Frontal cortex (tissue), 3 donors: ENCODE measurements at regions not wholly inside any gene's neighbourhood (a gene's known extent, or its start where the extent isn't known, plus 50 kb on each side); places are given as distances from the start of the nearest gene placed in this dataset.

Experiments used
- DNase-seq, 2 donors: peaks; one replicate each; pipeline ENCODE4 v3.0.0; 2012; ENCODE audit warnings: low spot score in 2 of 2
- FAIRE-seq: peaks from 2 replicates; lab custom pipeline; 2012; peaks lifted over from hg19 to GRCh38; lab: Jason Lieb, UNC
- donor health status: control.
- donor health status: control.
- donor health status: control.

DNA sequence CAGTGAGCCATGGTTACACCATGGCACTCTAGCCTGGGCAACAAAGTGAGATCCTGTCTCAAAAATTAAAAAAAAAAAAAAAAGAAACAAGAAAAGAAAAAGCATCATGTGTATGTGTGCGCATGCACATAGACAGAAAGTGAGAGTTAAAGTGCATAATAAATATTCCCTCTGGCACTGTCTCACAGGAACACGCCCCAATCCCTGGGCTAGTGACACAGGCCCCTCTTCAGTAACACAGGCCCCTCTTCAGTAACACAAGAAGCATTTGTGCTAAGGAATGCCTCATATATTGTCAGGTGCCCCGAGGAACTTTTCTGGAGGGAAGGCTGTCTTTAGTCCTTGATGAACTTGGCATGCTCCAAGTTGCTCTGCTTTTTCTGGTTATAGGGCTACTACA, 57.5 kb downstream of the RPL27A start:
- DNase-seq (no peak), FAIRE-seq (no peak)

DNA sequence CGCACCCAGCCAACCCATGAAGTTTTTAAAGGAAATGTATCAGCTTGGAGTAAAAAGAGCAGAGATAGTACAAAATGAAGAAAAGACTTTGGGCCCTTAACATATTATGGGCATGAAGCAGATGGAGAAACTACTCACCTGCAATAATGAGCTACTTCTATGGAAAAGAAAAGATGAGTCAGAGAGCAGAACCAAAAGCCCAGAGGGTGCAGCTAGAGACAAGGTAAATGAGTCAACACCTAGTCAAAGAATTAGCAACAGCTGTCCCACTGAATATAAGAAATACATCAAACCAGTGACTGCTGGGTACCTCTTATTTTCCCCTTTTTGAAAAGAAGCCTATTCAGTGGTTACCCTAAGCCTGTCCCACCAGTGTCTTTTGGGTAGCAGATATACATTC, 61.8 kb downstream of the RPL27A start:
- no peak for DNase-seq
- no peak for FAIRE-seq

DNA sequence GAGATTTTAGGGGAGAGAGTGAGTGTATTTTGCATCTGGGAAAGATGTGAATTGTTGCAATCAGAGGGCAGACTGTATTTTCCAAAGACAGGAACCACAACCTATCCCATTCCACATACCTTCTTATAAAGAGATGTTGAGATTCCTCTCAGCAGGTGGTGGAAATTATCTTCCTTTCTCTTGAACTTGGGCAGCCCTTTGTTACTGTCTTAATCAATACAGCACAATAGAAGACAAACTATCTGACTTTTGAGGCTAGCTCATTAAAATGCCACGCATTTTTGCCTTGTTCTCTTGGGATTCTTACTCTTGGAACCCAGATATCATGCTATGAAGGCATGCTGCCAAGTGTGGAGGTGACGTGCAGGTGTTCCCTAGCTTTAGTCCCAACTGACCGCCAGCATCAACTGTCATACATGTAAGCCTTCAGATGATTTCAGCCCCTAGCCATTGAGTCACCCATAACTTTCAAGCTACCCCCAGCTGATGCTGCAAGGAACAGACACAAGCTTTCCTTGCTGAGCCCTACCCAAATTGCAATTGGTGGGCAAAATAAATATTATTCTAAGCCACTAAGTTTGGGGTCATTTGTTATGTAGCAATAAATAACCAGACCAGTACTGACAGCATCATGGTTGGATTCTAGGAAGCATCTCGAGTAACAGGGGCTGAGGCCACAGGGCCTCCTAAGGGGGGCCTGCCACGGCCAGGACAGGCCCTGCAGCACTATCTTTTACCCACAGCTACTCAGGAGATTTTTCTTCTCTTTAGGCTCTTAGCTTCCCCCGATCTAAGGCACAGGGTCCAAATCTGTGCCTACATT, 63.0 kb downstream of the RPL27A start:
- FAIRE-seq (no peak), DNase-seq (no peak)

DNA sequence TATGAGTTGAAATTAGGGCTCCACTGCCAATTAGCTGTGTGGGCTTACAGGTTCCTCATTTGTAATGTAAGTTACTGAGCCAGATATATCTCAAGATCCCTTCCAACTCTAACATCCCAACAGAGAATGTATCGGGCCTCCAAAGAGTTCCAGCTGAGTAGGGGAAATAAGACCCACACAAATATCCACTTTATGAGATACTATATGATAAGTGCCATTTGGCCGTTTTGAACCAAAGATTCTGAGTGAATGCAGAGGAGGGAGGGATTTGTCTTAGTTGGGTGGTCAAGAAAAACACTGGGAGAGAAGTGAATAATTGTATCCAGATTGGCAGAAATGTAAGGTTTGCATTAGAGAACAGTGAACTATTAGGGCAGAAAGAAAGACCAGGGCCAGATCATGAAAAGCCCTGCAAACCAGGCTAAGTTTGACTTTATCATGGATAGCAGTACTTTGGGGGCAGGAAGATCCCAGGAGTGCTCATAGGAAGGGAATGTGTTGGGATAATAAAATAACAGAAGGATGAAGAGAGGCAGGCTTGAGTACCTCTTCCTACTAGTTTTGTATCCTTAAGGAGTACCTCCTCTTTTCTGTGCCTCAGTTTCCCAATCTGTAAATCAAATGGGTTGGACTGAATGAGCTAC, 63.9 kb downstream of the RPL27A start:
- FAIRE-seq = no peak
- no peak for DNase-seq

DNA sequence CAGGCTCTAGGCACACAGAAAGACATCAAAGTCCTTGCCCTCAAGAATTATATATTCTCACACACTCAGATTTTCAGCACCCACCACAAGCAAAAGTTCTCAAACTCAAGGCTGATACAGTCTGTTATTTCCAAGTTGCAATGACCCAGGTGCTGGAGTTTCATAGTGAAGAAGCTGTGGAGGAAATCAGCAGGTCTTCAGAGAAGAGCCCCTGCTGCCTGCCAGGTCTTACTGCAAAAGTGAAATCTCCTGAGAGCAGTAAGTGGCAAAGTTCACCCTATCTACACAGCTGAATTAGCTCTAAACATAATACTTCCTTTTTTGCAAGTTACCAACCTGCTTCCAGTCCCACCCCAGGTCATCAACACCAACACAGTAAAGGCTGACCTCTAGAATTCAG, 64.6 kb downstream of the RPL27A start:
- FAIRE-seq (no peak), DNase-seq (no peak)

DNA sequence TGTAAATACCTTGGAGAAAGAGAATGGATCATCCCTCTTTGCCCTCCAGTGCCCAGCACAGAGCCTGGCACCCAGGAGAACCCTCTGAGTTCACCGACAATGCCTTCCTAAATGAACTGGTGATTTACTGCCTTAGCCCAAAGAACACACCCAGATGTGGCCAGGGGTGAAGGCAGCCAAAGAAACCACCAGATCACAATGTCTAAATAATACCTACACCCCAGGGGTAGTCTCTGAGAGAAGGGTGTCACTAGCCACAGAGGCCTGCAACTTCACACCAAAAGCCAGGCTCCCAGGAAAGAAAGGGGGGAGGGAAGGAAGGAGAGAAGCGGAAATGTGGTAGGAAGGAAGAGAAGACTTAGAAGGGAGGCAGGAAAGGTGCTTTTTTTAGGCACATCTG, 65.7 kb downstream of the RPL27A start:
- DNase-seq (no peak), FAIRE-seq (no peak)

DNA sequence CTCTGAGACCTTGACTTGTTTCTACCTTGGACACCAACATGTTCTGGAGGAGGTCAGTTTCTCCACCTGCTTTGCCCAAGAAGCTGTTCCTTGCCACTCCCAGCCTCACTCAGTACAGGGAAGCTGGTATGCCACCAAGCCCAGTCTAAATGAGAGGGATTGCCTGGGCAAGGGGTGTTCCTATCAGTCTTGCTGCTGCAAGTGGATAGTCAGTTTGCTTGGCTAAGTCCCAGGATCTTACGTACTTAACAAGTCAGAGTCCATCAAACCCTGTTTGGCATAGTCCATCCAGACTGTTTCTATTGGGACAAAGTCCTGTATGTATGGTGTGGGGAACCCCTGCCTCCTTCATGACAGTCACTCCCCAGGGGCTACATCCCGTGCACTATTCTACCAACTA, 66.6 kb downstream of the RPL27A start:
- DNase-seq = no peak
- FAIRE-seq = no peak

DNA sequence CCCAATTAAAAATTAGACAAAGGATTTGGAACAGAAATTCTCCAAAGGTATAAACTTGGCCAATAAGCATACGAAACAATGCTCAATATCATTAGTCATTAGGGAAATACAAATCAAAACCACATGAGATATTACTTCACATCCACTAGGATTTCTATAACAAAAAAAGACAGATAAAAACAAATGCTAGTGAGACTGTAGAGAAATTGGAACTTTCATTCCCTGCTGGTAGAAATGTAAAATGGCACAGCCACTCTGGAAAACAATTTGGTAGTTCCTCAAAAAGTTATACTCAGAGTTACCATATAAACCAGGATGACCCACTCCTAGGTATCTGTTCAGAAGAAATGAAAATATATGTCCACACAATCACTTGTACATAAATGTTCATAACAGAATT, 71.6 kb downstream of the RPL27A start:
- FAIRE-seq (no peak), DNase-seq (no peak)

DNA sequence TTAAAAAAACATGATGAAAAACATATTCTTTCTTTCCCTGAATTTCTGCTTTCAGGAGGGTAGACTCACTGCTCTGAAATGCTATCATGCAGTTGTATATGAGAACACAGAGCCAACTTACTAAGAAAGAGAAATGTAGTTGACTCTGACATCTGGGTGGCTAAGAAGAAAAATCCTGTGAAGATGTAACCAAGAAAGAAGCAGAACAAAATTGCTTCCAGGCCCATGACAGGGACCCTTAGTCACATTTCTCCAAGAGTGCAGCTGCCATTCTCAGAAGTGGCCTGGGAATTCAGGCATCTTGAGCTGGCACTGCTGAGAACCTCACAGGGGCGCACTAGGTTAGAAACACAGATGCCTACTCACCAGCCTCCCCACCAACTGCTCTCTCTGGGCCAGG, 73.6 kb downstream of the RPL27A start:
- no peak for FAIRE-seq
- DNase-seq = no peak

DNA sequence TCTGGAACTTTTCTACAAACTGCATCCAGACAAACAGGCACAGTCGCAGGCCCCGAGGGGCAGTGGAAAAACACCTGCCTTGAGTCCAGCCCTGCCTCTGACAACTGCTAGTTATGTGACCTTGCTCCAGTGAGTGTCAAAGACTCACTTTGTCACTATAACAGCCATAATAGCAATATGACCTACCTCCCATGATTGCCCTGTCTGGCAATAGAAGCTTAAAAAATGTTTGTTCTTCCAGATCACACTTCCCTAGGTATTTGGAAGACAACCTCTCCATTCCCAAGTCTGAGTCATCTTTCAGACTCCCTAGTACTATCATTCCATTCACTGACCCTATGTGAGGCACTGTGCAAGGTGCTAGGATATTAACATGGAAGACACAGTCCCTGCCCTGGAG, 74.5 kb downstream of the RPL27A start:
- DNase-seq (no peak), FAIRE-seq (no peak)

DNA sequence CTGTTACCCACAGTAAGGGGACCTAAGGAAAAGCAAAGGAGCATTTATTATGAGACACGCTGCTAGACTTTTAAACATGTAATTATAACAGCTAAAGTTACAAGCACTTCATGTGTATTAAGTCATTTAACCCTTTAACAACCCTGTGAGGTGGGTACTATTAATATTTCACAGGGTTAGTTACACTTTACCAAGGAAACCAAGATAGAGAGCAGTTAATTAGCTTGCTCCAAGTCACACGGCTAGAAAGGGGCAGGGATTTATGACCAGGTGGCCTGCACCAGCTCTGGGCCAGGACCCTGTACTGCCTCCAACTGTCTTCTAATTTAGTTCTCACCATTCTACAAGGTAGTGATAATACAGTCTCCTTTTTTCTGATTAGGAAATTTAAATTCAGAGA, 74.9 kb downstream of the RPL27A start:
- FAIRE-seq (no peak), DNase-seq (no peak)

DNA sequence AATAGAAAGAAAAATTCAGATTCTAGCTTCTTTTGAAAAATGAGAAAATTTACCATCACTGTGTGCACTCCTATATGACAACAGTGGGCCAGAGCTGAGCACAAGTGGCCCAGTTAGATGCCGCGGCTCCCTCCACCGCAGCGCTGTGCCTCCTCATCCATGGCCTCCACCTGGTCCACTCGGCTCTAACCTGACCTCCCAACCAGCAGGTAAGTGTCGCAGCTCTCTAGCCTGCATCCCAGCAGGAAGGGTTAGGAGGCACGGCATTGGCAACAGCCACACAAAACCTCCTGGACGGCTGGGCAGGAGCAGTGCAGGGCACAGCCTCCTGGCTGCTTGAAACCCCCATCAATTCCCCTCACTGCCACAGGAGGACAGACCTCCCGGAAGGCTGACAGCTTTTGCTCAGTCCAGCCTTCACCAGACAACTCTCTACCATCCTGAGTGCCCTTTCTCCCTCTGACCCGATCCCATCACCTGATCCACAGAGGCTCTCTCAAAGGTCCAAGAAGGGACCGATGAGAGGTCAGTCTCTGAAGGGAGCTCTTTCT, 76.1 kb downstream of the RPL27A start:
- FAIRE-seq (no peak), DNase-seq (no peak)

DNA sequence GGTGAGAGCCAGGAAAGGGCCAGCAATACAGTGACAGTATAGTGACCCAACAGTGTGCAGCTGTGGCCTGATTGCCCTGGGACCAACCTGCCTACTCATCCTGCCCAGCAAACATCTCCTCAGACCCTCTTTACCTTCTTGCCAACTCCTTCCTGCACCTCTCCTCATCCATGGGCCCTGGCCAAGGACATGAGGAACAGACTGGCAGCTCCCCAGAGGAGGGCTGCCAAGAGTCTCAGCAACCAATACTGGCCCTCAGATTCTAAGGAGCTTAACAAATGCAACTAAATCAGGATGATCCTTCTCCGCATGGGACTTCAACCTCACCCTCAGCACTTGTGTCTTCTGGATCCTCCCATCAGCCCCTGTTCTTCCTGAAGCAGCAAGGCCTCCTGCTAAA, 77.0 kb downstream of the RPL27A start:
- DNase-seq (no peak), FAIRE-seq (no peak)

DNA sequence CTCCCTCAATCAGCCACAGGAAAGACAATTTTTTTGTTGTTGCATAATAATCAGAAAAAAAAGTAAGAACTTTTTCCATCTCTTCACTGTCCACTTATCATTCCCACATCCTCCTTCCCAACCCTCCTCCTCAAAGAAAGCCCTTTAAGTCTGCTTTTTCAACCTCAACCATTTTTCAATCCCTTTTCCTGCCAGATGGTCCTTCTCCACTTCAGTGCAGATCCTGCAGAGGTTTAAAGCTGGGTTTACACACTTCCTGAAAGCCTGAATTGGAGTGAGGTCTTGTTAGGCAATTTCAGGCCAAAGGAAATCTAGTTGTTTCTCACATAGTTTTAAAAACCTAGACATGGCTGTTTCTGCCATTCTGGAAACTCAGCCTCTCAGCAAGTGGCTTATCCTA, 78.3 kb downstream of the RPL27A start:
- no peak for DNase-seq
- FAIRE-seq = no peak

DNA sequence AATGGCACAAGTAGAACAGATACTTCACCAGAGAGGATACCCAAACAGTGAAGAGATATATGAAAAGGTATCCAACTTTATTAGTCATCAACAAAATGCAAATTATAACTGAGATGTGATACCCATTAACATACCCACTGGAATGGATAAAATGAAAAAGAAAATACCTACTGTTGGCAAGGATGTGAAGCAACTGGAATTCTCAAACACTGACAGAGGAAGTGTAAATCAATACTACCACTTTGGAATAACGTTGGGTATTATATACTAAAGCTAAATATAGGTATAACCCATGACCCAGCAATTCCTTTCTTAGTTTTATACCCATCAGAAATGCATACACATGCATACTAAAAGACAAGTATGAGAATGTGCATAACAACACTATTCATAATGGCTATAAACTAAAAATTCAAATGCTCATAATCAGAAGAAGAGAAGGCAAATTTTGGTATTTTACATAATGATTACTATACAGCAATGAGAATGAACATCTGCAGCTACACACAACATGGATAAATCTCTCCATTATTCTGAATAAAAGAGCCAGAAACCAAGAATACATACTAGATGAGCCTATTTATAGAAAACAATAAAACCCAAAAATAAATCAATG, 80.6 kb downstream of the RPL27A start:
- no peak for DNase-seq
- no peak for FAIRE-seq

DNA sequence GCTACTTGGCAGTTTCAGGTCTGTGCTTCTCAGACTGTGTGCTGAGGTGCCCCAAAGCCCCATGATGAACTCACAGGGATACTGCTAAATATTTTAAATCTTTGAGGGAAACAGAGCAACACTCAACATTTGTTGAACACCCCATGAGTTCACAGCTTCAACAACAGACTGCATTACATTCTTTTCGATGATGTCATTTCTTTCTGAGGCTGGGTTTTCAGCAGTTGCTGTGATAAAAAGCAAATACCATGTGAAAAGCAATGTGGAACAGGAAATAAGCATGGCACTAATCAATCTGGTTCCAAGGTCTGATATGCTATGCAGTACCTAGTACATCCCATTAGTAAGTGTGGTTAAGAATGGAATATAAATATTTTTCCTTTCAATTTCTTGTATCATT, 82.7 kb downstream of the RPL27A start:
- FAIRE-seq = no peak
- no peak for DNase-seq

DNA sequence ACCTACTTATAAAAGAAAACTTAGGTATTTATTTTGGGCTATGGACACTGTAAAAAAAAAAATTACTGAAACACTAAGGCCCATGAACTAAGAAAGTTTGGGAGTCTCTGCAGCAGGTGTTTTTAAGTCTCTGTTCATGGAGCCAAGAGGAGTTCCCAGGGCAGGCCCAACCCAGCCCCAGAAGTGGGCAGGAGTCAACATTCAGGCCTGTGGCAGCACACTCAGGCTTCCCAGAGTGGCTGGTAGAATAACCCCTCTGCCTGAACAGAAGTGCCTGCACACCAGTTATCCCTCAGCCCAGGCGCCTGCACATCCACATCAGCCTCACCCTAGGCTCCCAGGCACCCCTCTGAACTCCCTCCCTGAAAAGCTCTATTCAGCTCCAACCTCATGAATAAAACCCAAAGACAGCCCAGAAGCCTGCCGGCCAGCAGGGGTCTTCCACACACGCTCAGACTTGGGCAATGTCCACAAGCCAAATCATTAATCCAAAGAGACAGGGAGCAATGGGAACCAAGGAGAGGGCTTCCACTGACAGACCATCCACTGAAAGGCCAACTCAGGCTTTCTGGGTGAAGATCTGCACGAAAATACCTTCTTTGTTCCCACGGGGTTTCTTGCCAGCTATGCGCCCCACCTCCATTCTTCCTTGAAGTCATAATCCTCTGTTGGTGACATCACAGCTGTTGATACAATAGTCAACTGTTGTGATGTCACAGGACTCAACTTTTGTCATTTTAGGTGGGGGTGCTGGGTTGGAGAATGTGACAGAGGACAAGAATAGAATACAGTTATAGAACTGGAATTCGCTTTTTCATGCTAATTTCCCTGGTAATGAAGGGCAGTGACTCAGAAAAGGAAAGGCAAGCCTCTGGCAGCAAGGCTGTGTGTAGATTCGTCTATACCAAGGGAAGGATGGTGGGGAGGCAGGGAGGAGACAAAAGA, 83.7 kb downstream of the RPL27A start:
- FAIRE-seq = no peak
- no peak for DNase-seq

DNA sequence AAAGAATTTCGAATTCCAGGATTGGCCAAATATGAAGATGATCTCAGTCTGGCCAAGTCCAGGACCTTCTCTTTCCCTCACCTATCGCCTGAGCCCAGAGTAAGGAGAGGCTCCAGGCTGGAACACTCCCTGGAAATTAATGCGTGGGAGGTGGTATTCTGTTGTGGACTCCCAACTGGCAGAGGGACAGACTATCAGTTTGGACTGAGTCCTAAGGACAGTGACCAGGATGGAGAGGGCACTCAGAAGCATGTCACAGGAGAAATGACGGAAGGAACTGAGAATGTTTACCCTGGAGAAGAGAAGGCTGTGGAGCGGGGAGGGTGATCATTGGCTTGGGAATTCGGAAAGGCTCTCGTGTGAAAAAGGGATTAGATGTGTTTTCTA, 84.4 kb downstream of the RPL27A start:
- no peak for DNase-seq
- FAIRE-seq = no peak

DNA sequence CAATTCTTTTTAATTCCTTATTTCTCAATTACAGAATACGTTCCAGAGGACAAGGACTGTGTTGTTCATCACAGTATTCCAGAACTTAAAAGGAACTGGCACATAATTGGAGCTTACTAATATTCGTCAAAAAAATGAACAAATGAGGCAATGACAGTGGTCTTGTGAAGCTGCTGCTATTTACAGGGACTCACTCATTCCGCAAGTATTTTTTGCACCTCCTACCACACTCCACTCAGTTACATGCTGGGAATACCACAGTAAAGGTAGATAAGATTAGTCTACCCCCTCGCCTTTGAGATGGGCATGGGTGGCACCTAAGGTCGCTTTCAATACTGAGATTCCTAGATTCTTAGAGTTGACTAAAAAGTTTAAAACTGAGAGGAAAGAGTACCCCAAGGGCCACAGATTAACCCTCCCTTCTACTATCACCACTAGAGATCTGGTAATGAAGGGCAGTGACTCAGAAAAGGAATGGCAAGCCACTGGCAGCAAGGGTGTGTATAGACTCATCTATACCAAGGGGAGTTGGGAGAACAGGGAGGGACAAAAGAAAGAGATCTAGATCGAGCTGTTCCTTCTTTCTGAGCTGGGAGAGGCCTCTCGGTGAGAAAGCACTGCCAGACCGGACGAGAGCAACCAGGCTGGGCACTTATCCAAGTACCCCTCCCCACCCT, 85.0 kb downstream of the RPL27A start:
- no peak for DNase-seq

More for the DNA sequence above, 85.0 kb downstream of the RPL27A start:
- no peak for FAIRE-seq
